HL-60 (cell line): ENCODE measurements at regions not wholly inside any gene's neighbourhood (a gene's known extent, or its start where the extent isn't known, plus 50 kb on each side); places are given as distances from the start of the nearest gene placed in this dataset.

Experiments
- CTCF ChIP-seq: IDR thresholded peaks from one replicate; pipeline ENCODE4 v1.5.1; 2011; ENCODE audit warnings: low read length, control low read depth, inconsistent platforms; ENCODE audit not compliant: insufficient read depth
- REST ChIP-seq: IDR thresholded peaks from 2 replicates; pipeline ENCODE4 v1.6.1; 2012; ENCODE audit warnings: low read depth; ENCODE audit not compliant: insufficient replicate concordance

- no peak for TF ChIP-seq CTCF
- TF ChIP-seq REST = no peak
Measured at GRCh38 chr6:167731216-167731615, 95.5 kb upstream of the AFDN start.
